ENCODE measurements at regions not wholly inside any gene's neighbourhood (a gene's known extent, or its start where the extent isn't known, plus 50 kb on each side); places are given as distances from the start of the nearest gene placed in this dataset.

- DNase-seq (ENCODE audit: low read depth, low spot score) = no peak
These were observed 51.3 kb upstream of the DRD2 start for GRCh38 chr11:113526521-113526920.
